H7 (cell line): ENCODE measurements at regions not wholly inside any gene's neighbourhood (a gene's known extent, or its start where the extent isn't known, plus 50 kb on each side); places are given as distances from the start of the nearest gene placed in this dataset.
A peak's percentile ranks its signal among the peaks of the same experiment; 100 is the strongest.

ENCODE experiments used
- DNase-seq: peaks from one replicate; pipeline ENCODE4 v3.0.0; 2012
- H3K27me3 ChIP-seq: 2 replicates; pipeline ENCODE4 v1.6.0; 2011; ENCODE audit warnings: mild to moderate bottlenecking, low read length; ENCODE audit not compliant: control insufficient read depth, insufficient read depth
- H3K36me3 ChIP-seq: replicated peaks from 2 replicates; pipeline ENCODE4 v1.5.1; 2011; ENCODE audit warnings: low read length; ENCODE audit not compliant: control insufficient read depth, insufficient read depth
- H3K4me3 ChIP-seq: 2 replicates; pipeline ENCODE4 v1.5.1; 2011; ENCODE audit warnings: low read depth, mild to moderate bottlenecking, control low read depth, low read length, moderate library complexity; ENCODE audit not compliant: insufficient read depth

DNA sequence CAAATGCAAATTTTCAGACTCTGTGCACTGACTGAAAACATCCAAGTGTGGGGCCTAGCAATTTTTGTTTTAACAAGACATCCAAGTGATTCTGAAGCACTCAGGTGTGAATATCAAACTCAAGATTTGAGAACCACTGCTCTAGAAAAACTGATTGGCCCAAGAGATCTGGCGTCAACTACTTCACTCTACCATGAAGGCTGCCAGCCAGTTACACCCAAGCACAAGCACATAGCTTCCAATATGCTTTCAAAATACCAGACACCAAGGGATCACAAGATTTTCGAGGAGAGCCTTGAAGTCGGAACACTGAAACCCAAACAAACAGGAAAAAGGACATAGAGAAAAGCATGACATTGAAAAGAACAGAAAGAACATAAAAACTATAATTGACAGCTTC, 140.2 kb downstream of the PTCHD4 start:
- no peak for DNase-seq
- H3K4me3 ChIP-seq, result no peak overlapping the region
- H3K36me3 ChIP-seq, result no peaks in the 10 kb centered on the region
- H3K27me3 ChIP-seq, result no peaks in the 10 kb centered on the region

DNA sequence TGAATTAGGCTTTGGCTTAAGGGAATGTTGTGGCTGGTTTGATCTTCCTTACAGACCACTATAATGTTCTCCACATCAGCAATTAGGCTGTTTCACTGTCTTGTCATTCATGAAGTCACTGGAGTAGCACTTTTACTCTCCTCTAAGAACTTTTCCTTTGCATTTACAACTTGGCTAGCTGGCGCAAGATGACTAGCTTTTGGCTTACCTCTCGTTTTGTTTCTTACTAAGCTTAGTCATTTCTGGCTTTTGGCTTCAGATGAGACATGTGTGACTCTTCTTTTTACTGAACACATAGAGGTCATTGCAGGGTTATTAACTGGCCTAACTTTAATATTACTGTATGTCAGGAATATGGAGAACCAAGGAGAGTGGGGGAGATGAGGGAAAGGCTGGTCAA, 143.2 kb downstream of the PTCHD4 start:
- no peaks in the 10 kb centered on the region for H3K36me3 ChIP-seq
- H3K27me3 ChIP-seq, result no peaks in the 10 kb centered on the region
- H3K4me3 ChIP-seq, result no peak overlapping the region
- no peak for DNase-seq

DNA sequence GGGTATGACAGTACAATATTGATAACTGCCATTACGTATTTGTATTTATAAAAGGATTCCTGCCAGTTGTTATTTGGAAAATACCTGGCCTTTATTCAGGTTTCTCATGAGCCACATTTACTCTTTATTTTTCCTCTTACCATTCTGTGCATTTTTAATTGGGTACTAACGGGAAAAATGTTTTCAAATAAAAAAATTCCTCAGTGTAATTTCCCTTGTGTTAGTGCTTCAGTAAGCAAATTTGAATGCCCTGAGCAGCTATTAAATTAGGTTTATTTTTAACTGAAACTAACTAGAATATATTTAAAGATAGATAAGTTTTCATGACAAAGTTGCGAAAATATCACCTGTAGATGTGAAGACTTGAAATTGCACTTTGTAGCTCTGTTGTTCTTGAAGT, 146.0 kb downstream of the PTCHD4 start:
- H3K4me3 ChIP-seq, result no peak overlapping the region
- DNase-seq, result no peak
- no peaks in the 10 kb centered on the region for H3K36me3 ChIP-seq
- H3K27me3 ChIP-seq, result no peaks in the 10 kb centered on the region

DNA sequence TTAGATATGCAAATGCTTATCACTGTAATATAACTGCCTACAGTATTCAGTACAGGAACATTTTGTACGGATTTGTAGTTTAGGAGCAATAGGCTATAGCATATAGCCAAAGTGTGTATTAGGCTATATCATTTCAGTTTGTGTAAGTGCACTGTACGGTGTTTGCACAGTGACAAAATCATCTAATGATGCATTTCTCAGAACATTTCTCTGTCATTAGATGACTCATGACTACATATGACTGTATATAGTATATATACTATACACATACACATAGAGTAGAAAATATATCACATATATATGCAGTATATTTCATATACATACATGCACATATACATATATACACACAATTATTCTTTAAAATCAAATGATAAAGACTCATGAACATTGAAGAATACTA, 158.4 kb downstream of the PTCHD4 start:
- Histone ChIP-seq H3K27me3 (no peaks in the 10 kb centered on the region), H3K4me3 (no peak overlapping the region), H3K36me3 (no peaks in the 10 kb centered on the region)
- DNase-seq, result no peak

DNA sequence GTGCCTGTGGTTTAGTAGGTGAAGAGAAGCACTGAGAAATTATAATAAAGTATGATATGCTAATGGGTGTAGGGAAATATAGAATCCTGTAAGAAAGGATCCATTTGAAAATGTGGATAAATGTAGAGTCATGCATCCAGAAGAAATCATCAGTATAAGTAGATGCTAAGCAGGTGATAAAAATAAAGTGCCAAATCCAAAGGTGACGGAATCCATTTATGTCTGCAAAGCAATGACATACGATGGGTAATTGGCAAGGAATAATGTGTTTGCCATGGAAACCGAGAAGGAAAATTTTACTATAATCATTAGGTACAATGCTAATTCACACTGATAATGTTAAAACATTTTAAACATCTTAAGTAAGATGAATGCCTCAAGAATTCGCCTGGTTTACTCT, 163.0 kb downstream of the OPN5 start:
- no peak for DNase-seq
- H3K4me3 ChIP-seq, result no peak overlapping the region

DNA sequence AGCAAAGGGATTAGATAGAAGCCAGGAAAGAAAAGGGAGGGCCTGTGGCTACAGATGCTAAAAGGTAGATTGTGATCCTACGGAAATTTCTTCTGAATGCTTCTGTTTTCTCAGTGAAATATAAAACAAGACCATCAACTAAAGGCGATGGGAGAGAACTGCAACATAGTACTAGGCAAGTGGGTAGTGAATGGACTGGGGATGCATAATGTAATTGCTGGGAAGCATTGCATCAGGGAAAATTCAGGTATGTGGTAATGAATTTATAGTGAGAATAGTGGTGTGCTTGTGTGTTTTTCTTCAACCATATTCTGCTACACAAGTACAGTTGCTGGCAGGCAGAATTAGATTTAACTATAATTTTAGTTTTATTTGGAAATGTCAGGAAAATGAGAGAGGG, 156.6 kb downstream of the OPN5 start:
- DNase-seq, result no peak
- H3K4me3 ChIP-seq, result no peak overlapping the region
- H3K27me3 ChIP-seq, result no peaks in the 10 kb centered on the region

More for the DNA sequence above, 163.0 kb downstream of the OPN5 start:
- no peaks in the 10 kb centered on the region for H3K27me3 ChIP-seq
- no peaks in the 10 kb centered on the region for H3K36me3 ChIP-seq

DNA sequence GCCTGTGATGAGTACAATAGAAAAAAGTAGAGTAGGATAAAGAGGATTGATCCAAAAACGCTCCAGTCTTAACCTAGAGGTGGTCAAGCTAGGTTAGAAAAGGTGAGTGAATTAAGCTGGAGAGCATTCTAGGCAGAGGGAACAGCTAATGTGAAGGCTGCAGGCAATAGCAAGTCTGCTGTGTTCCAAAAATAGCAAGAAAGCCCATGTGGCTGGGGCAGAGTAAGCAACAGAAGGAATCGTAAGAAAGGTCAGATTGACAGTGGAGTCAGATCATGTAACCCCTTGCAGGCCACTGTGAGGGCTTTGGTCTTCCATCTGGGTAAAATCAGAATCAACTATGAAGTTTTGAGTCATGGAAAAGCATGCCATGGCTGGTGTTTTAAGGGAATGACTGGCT, 155.0 kb downstream of the OPN5 start:
- H3K27me3 ChIP-seq, result no peaks in the 10 kb centered on the region
- no peak overlapping the region for H3K4me3 ChIP-seq
- no peaks in the 10 kb centered on the region for H3K36me3 ChIP-seq
- no peak for DNase-seq

More for the DNA sequence above, 156.6 kb downstream of the OPN5 start:
- no peaks in the 10 kb centered on the region for H3K36me3 ChIP-seq

DNA sequence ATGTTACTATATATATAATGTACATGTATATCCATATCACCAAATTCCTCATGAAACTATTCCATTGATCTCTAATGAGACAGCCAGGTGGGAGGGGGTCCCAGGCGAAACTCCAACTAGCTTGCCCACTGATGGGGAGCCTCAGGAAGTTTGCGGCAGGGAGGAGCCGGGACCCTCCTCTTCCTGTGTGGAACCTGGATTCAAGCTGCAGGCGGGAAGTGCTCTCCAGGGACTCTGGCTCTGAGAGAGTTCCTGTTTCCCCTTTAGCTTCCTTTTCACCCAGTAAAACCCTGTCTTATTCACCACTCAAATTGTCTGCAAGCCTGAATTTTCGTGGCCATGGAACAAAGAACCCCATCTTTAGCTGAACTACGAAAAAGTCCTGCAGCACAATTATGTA, 152.2 kb downstream of the OPN5 start:
- DNase-seq, result no peak
- H3K4me3 ChIP-seq, result no peak overlapping the region
- no peaks in the 10 kb centered on the region for H3K27me3 ChIP-seq
- H3K36me3 ChIP-seq, result no peaks in the 10 kb centered on the region

DNA sequence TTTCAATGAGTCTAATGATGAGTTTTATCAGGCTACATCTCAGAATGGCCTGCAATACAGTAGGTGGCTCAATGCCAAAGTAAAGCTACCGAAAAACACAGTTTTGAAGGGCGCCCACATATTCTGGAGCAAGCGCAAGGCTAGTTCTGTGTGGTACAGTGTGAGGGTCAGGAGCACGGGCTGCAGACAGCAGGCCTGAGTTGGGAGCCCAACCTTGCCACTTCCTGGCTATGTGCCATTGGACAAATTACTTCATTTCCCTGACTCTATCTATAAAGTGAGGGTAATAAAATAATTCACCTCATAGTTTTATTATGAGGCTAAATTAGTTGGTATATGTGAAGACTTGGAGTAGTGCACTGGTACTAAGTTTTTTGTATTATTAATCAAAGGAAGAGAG, 150.7 kb downstream of the OPN5 start:
- DNase-seq, result no peak
- Histone ChIP-seq H3K36me3 (no peaks in the 10 kb centered on the region), H3K4me3 (no peak overlapping the region), H3K27me3 (no peaks in the 10 kb centered on the region)

DNA sequence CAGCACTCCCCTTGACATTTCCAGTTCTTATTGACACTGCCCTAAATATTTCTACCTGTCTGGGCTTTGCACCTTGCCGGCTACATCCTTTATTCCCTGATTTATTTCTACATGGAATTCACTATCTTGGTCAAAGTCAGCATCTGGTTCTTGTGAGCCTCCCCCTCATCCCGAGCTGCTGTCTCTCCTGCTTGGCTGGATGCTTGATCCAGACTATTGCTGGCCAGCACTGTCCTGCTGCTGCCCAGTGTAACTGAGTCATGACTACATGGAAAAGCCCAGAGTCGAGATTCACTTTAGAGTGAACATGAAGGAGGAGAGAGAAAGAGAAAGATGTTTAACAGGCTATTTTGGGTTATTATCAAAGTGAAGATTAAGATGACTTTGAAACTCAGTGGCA, 142.2 kb downstream of the OPN5 start:
- no peak for DNase-seq
- H3K36me3 ChIP-seq, result no peaks in the 10 kb centered on the region
- H3K27me3 ChIP-seq, result no peaks in the 10 kb centered on the region
- H3K4me3 ChIP-seq, result no peak overlapping the region

DNA sequence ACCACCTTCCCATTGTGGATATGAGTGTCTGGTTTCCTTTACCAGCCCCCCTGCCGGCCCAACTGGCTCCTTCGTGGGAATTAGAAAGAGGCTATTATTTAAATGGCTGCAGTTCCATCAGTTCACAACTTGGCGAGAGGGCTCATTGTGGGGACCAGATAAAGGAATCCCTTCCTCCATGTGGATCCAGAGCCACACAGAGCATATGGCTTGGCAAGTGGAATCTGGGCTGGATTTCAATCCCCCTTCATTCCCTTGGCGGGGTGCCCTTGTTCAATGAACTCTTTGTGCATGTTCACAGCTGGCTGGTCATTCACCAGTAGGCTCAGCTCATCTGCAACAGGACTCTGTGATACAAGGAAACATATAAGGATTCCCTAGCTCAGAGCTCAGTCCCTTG, 140.6 kb downstream of the OPN5 start:
- Histone ChIP-seq H3K36me3 (no peaks in the 10 kb centered on the region), H3K4me3 (no peak overlapping the region), H3K27me3 (no peaks in the 10 kb centered on the region)
- peak; percentile 7 for DNase-seq

DNA sequence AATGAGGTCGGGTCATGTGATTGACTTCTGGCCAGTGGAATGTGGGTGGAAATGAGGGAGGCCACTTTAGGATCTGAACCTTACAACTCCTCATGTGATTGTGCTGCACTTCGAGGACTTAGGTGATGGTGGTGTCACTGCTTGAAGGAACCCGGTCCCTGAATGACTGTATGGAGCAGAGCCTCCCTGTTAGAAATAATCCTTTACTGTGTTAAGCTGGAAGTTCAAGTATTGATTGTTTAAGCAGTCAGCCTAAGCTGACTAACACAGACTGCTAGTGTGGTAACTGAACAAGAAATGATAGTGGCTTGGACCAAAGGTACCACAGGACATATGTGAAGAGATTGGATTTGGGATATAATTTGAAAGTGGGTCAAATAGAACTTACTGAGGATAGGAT, 138.0 kb downstream of the OPN5 start:
- no peak for DNase-seq
- H3K36me3 ChIP-seq, result no peaks in the 10 kb centered on the region
- H3K4me3 ChIP-seq, result no peak overlapping the region
- H3K27me3 ChIP-seq, result no peaks in the 10 kb centered on the region

DNA sequence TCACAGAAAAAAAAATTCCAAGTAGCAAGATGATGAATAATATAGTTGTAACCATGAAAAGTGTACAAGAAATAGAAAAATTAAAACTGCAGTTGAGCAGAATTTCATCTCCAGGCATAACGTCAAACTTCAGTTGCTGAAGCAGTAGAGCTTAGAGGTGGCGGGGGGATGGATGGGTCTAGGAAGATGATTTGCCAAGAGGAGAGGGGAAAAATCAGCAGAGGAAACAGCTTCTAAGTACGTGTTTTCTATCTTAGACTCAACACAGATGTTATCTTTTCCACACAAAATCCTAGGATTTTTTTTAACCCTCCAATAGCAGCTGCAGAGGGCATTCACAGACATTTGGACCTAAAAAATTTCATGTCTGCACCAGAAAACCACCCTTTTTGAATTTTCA, 136.0 kb downstream of the OPN5 start:
- no peaks in the 10 kb centered on the region for H3K36me3 ChIP-seq
- H3K4me3 ChIP-seq, result no peak overlapping the region
- DNase-seq, result no peak
- H3K27me3 ChIP-seq, result no peaks in the 10 kb centered on the region

DNA sequence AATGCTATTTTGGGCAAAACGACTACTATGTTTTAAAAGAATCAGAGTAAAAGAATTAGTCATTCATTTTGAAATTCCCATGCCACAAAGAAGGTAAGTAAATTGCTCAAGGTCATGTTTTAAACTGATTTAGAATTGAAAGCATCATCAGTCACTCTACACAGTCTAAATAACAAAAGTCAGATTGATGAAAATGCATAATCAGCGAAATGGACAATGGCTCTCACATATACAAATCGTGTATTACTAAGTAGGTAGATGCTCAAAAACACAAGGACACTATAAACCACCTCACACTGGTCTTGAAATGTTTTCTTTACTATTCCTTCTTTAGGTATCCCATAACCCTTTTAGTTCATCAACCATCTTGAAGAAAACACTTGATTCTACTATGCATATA, 135.4 kb downstream of the OPN5 start:
- no peak overlapping the region for H3K4me3 ChIP-seq

DNA sequence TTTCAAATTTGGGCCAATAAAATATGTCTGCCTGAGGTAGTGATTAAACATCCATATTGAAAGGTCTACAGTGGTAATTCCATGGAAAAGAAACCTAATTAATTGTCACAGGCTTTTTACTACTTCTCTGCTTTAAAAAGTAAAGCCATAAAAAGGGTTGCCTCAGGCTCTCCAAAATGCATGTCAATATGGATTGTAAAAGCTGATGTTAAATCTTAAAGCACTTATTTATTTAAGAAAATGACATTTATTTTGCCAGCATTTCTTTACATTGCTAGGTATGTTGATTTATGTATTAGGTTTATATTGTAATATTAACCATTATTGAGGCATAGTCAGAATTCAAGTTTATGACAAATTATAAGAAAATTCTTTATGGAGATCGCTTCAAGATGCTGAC, 133.2 kb downstream of the OPN5 start:
- DNase-seq, result no peak
- H3K4me3 ChIP-seq, result no peak overlapping the region
- H3K36me3 ChIP-seq, result no peaks in the 10 kb centered on the region
- H3K27me3 ChIP-seq, result no peaks in the 10 kb centered on the region

More for the DNA sequence above, 135.4 kb downstream of the OPN5 start:
- no peaks in the 10 kb centered on the region for H3K27me3 ChIP-seq
- DNase-seq, result no peak
- H3K36me3 ChIP-seq, result no peaks in the 10 kb centered on the region

DNA sequence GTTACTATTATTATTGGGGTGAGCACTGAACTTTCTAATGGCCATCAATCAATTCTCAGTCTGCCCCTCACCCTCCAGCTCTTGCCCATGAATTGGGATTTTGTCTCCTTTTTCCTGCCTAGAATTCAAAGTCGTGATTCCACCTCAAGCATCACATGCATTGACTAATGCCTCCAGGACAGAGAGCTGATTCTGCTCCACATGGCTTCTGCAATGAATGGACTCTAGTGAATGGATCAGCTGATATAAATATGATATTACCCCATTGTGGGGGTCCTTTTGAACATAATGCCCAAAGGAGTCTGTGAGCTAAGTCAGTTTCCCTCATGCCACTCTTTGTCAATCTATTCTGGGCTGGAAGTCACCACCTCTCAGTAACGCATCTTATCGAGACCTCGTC, 126.4 kb downstream of the OPN5 start:
- H3K27me3 ChIP-seq, result no peaks in the 10 kb centered on the region
- no peaks in the 10 kb centered on the region for H3K36me3 ChIP-seq
- no peak overlapping the region for H3K4me3 ChIP-seq
- DNase-seq, result no peak
